ENCODE measurements at regions not wholly inside any gene's neighbourhood (a gene's known extent, or its start where the extent isn't known, plus 50 kb on each side); places are given as distances from the start of the nearest gene placed in this dataset.
"Not testable (repeated sequence)": the region's sequence is repeated elsewhere in the genome, so short reads cannot be mapped to it uniquely, and the experiment has no call there.

- no peak for DNase-seq (ENCODE audit: low spot score)
- TF ChIP-seq CTCF (IDR thresholded peaks at IDR 0.05; ENCODE audit: extremely low read depth, insufficient read depth, missing control alignments), result no peak
- in situ Hi-C loops (cut with MboI; ENCODE audit: low pct_unique_long_range_greater_than_20kb, low sequenced_read_pairs, unreplicated experiment), result no loop called here
Observed at GRCh38 chr12:71385155-71385554, 54.4 kb upstream of the LGR5 start.

GRCh38 chr12:71376711-71377355 is 62.8 kb upstream of the LGR5 start:
- DNase-seq (ENCODE audit: low spot score); in situ Hi-C loops (cut with MboI; ENCODE audit: low pct_unique_long_range_greater_than_20kb, low sequenced_read_pairs, unreplicated experiment): not testable (repeated sequence)

GRCh38 chr12:71371122-71371521 is 68.5 kb upstream of the LGR5 start:
- no peak for DNase-seq (ENCODE audit: low spot score)
- in situ Hi-C loops (cut with MboI; ENCODE audit: low pct_unique_long_range_greater_than_20kb, low sequenced_read_pairs, unreplicated experiment), result no loop called here
- TF ChIP-seq CTCF (IDR thresholded peaks at IDR 0.05; ENCODE audit: extremely low read depth, insufficient read depth, missing control alignments), result no peak

GRCh38 chr12:71360013-71360412 is 79.6 kb upstream of the LGR5 start:
- DNase-seq (ENCODE audit: low spot score), result no peak
- in situ Hi-C loops (cut with MboI; ENCODE audit: low pct_unique_long_range_greater_than_20kb, low sequenced_read_pairs, unreplicated experiment), result no loop called here
- no peak for TF ChIP-seq CTCF (IDR thresholded peaks at IDR 0.05; ENCODE audit: extremely low read depth, insufficient read depth, missing control alignments)

- no peak for TF ChIP-seq CTCF (IDR thresholded peaks at IDR 0.05; ENCODE audit: extremely low read depth, insufficient read depth, missing control alignments)
- DNase-seq (ENCODE audit: low spot score), result no peak
- in situ Hi-C loops (cut with MboI; ENCODE audit: low pct_unique_long_range_greater_than_20kb, low sequenced_read_pairs, unreplicated experiment), result no loop called here
Observed at GRCh38 chr12:71356569-71356968, 83.0 kb upstream of the LGR5 start.

- in situ Hi-C loops (cut with MboI; ENCODE audit: low pct_unique_long_range_greater_than_20kb, low sequenced_read_pairs, unreplicated experiment), result no loop called here
- DNase-seq (ENCODE audit: low spot score), result no peak
- no peak for TF ChIP-seq CTCF (IDR thresholded peaks at IDR 0.05; ENCODE audit: extremely low read depth, insufficient read depth, missing control alignments)
Observed at GRCh38 chr12:71354871-71355270, 84.7 kb upstream of the LGR5 start.

- DNase-seq (ENCODE audit: low spot score), result no peak
- in situ Hi-C loops (cut with MboI; ENCODE audit: low pct_unique_long_range_greater_than_20kb, low sequenced_read_pairs, unreplicated experiment), result no loop called here
- TF ChIP-seq CTCF (IDR thresholded peaks at IDR 0.05; ENCODE audit: extremely low read depth, insufficient read depth, missing control alignments), result no peak
Observed at GRCh38 chr12:71353607-71354006, 86.0 kb upstream of the LGR5 start.

Measured in GM13977 (cell line).